GM23338 (cell line): ENCODE measurements at regions not wholly inside any gene's neighbourhood (a gene's known extent, or its start where the extent isn't known, plus 50 kb on each side); places are given as distances from the start of the nearest gene placed in this dataset.

Experiments used
- CREB1 ChIP-seq: fragments of 250-450 bp; sonication (Bioruptor Pico); IDR thresholded peaks from 2 replicates; pipeline ENCODE4 v1.5.0; 2020; ENCODE audit warnings: low read depth, mild to moderate bottlenecking, moderate library complexity
- EZH2 ChIP-seq: fragments of 200-600 bp; sonication (generic); IDR thresholded peaks from one replicate; pipeline ENCODE4 v1.8.0; 2017; ENCODE audit warnings: antibody characterized with exemption, mild to moderate bottlenecking, low read depth; ENCODE audit not compliant: unreplicated experiment
- EZH2phosphoT487 ChIP-seq: fragments of 200-600 bp; sonication (generic); IDR thresholded peaks from one replicate; pipeline ENCODE4 v1.8.1; 2018; ENCODE audit warnings: antibody characterized with exemption; ENCODE audit not compliant: unreplicated experiment
- POLR2AphosphoS5 ChIP-seq: IDR thresholded peaks from 2 replicates; pipeline ENCODE4 v1.6.1; 2016; ENCODE audit warnings: antibody characterized with exemption, low read depth
- REST ChIP-seq: IDR thresholded peaks from one replicate; pipeline ENCODE4 v1.6.1; 2018; ENCODE audit warnings: antibody characterized with exemption; ENCODE audit not compliant: unreplicated experiment
- STAT1 ChIP-seq: IDR thresholded peaks from one replicate; pipeline ENCODE4 v1.6.1; 2016; ENCODE audit warnings: antibody characterized with exemption; ENCODE audit not compliant: unreplicated experiment
- TF ChIP-seq, protein P1 (sequence below), 2 experiments: fragments of 200-600 bp in 1 of 2; sonication (generic) in 1 of 2; conservative IDR thresholded peaks; 2 replicates each; pipeline versions ENCODE4 v1.5.1 to v1.6.1; 2016 to 2017; ENCODE audit warnings: antibody characterized with exemption in 2 of 2, low read depth in 2 of 2, mild to moderate bottlenecking in 2 of 2, moderate library complexity in 1 of 2

- TF ChIP-seq POLR2AphosphoS5 (no peak), CREB1 (no peak), EZH2phosphoT487 (no peak), EZH2 (no peak), REST (no peak), STAT1 (no peak)
- TF ChIP-seq, protein P1, sequence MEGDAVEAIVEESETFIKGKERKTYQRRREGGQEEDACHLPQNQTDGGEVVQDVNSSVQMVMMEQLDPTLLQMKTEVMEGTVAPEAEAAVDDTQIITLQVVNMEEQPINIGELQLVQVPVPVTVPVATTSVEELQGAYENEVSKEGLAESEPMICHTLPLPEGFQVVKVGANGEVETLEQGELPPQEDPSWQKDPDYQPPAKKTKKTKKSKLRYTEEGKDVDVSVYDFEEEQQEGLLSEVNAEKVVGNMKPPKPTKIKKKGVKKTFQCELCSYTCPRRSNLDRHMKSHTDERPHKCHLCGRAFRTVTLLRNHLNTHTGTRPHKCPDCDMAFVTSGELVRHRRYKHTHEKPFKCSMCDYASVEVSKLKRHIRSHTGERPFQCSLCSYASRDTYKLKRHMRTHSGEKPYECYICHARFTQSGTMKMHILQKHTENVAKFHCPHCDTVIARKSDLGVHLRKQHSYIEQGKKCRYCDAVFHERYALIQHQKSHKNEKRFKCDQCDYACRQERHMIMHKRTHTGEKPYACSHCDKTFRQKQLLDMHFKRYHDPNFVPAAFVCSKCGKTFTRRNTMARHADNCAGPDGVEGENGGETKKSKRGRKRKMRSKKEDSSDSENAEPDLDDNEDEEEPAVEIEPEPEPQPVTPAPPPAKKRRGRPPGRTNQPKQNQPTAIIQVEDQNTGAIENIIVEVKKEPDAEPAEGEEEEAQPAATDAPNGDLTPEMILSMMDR (conservative IDR thresholded peaks at IDR 0.05; ENCODE audit: low read depth in 2 of 2) = no peak
These were observed 66.7 kb upstream of the E2F7 start for GRCh38 chr12:77131977-77132490.
